Calu3 (cell line): ENCODE measurements at regions not wholly inside any gene's neighbourhood (a gene's known extent, or its start where the extent isn't known, plus 50 kb on each side); places are given as distances from the start of the nearest gene placed in this dataset.

Experiments used
- BruUV-seq: library from RNA; stranded (reverse); fragments of 400-500 nt; replicated peaks from 2 replicates; lab custom pipeline; 2021; lab: Mats Ljungman, UMichigan
- CTCF ChIA-PET: fragments of 300-600 bp; sonication (Branson Sonifier 250); formaldehyde crosslinking; loops from one replicate; lab custom pipeline; 2022; ENCODE audit warnings: antibody characterized with exemption; lab: Charles Lee
- DNase-seq: peaks from one replicate; pipeline ENCODE4 v3.0.0; 2022
- H3K27ac Mint-ChIP-seq: one replicate; pipeline ENCODE4 v1.8.0; 2022; ENCODE audit warnings: mixed read lengths; ENCODE audit not compliant: unreplicated experiment
- H3K27me3 Mint-ChIP-seq: one replicate; pipeline ENCODE4 v1.8.0; 2022; ENCODE audit warnings: mixed read lengths; ENCODE audit not compliant: unreplicated experiment
- H3K36me3 Mint-ChIP-seq: one replicate; pipeline ENCODE4 v1.8.0; 2022; ENCODE audit warnings: mild to moderate bottlenecking, moderate library complexity, mixed read lengths; ENCODE audit not compliant: insufficient read depth, unreplicated experiment
- H3K4me1 Mint-ChIP-seq: one replicate; pipeline ENCODE4 v1.8.0; 2022; ENCODE audit warnings: mild to moderate bottlenecking, low read depth, mixed read lengths; ENCODE audit not compliant: unreplicated experiment
- H3K4me3 Mint-ChIP-seq: one replicate; pipeline ENCODE4 v1.8.0; 2022; ENCODE audit warnings: mild to moderate bottlenecking, low read depth, moderate library complexity, mixed read lengths; ENCODE audit not compliant: unreplicated experiment
- H3K9me3 Mint-ChIP-seq: one replicate; pipeline ENCODE4 v1.8.0; 2022; ENCODE audit warnings: low read depth, mixed read lengths; ENCODE audit not compliant: unreplicated experiment
- intact Hi-C: fragments of 100-400 bp; cut with micrococcal nuclease; formaldehyde crosslinking; loops from one replicate; pipeline ENCODE4 v1.10.0; 2022; ENCODE audit not compliant: unreplicated experiment
- TF ChIP-seq, protein P1 (sequence below): fragments of 200-600 bp; IDR thresholded peaks from one replicate; pipeline ENCODE4 v1.8.0; 2022; ENCODE audit warnings: antibody characterized with exemption; ENCODE audit not compliant: unreplicated experiment

GRCh38 chr1:30447701-30448100 is 275.7 kb downstream of the MATN1 start:
- BruUV-seq, result no TSS peak
- intact Hi-C loops, result no loop called here
- H3K27ac Mint-ChIP-seq, result no peak overlapping the region
- TF ChIP-seq, protein P1, sequence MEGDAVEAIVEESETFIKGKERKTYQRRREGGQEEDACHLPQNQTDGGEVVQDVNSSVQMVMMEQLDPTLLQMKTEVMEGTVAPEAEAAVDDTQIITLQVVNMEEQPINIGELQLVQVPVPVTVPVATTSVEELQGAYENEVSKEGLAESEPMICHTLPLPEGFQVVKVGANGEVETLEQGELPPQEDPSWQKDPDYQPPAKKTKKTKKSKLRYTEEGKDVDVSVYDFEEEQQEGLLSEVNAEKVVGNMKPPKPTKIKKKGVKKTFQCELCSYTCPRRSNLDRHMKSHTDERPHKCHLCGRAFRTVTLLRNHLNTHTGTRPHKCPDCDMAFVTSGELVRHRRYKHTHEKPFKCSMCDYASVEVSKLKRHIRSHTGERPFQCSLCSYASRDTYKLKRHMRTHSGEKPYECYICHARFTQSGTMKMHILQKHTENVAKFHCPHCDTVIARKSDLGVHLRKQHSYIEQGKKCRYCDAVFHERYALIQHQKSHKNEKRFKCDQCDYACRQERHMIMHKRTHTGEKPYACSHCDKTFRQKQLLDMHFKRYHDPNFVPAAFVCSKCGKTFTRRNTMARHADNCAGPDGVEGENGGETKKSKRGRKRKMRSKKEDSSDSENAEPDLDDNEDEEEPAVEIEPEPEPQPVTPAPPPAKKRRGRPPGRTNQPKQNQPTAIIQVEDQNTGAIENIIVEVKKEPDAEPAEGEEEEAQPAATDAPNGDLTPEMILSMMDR, result no peak
- no peaks in the 10 kb centered on the region for H3K9me3 Mint-ChIP-seq
- no peak for DNase-seq
- H3K4me1 Mint-ChIP-seq, result no peaks in the 10 kb centered on the region
- H3K4me3 Mint-ChIP-seq, result no peak overlapping the region
- H3K27me3 Mint-ChIP-seq, result peaks cover 73% of the 10 kb centered on the region
- CTCF ChIA-PET, result no interaction called here
- no peaks in the 10 kb centered on the region for H3K36me3 Mint-ChIP-seq

DNA sequence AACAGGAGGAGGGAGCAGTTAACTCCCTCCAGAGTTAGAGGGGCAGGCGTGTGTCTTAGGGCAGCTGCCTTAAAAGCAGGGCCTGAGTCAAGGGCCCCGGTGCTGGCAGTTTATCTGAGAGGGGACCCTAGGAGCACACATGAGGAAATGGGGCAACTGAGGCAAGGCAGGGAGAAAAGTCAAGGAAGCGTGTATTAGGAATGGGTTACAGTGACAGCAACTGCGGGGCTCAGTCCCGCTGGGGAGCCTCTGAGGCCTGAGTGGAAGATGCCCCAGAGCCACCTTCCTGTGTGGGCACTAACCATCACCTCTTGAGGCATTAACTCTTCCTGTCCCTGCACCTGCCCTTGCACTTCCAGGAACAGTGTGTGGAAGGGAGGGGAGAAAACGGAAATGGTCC is 276.3 kb downstream of the MATN1 start:
- TF ChIP-seq, protein P1, result no peak
- CTCF ChIA-PET, result no interaction called here
- Mint-ChIP-seq H3K4me1 (no peaks in the 10 kb centered on the region), H3K36me3 (no peaks in the 10 kb centered on the region), H3K9me3 (no peaks in the 10 kb centered on the region), H3K27me3 (peaks cover 67% of the 10 kb centered on the region), H3K27ac (no peak overlapping the region), H3K4me3 (no peak overlapping the region)
- no TSS peak for BruUV-seq
- intact Hi-C loops, result no loop called here
- DNase-seq, result no peak

- DNase-seq, result no peak
- H3K27ac Mint-ChIP-seq, result no peak overlapping the region
- H3K27me3 Mint-ChIP-seq, result peaks cover 61% of the 10 kb centered on the region
- no peak overlapping the region for H3K4me3 Mint-ChIP-seq
- no TSS peak for BruUV-seq
- CTCF ChIA-PET, result no interaction called here
- TF ChIP-seq, protein P1, result no peak
- H3K36me3 Mint-ChIP-seq, result no peaks in the 10 kb centered on the region
- no peaks in the 10 kb centered on the region for H3K9me3 Mint-ChIP-seq
- intact Hi-C loops, result no loop called here
- no peaks in the 10 kb centered on the region for H3K4me1 Mint-ChIP-seq
Observed at GRCh38 chr1:30446508-30446907, 276.9 kb downstream of the MATN1 start.

- H3K9me3 Mint-ChIP-seq, result no peaks in the 10 kb centered on the region
- BruUV-seq, result no TSS peak
- no peaks in the 10 kb centered on the region for H3K36me3 Mint-ChIP-seq
- CTCF ChIA-PET, result no interaction called here
- no peaks in the 10 kb centered on the region for H3K4me1 Mint-ChIP-seq
- intact Hi-C loops, result no loop called here
- DNase-seq, result no peak
- TF ChIP-seq, protein P1, result no peak
- peaks cover 61% of the 10 kb centered on the region for H3K27me3 Mint-ChIP-seq
- H3K27ac Mint-ChIP-seq, result no peak overlapping the region
- H3K4me3 Mint-ChIP-seq, result no peak overlapping the region
Observed at GRCh38 chr1:30446095-30446494, 277.3 kb downstream of the MATN1 start.

- Mint-ChIP-seq H3K27me3 (peaks cover 58% of the 10 kb centered on the region), H3K4me1 (no peaks in the 10 kb centered on the region), H3K27ac (no peak overlapping the region), H3K4me3 (no peak overlapping the region), H3K9me3 (no peaks in the 10 kb centered on the region), H3K36me3 (no peaks in the 10 kb centered on the region)
- no TSS peak for BruUV-seq
- CTCF ChIA-PET, result no interaction called here
- DNase-seq, result no peak
- intact Hi-C loops, result no loop called here
- TF ChIP-seq, protein P1, result no peak
Observed at GRCh38 chr1:30445449-30445848, 277.9 kb downstream of the MATN1 start.
